ENCODE measurements at regions not wholly inside any gene's neighbourhood (a gene's known extent, or its start where the extent isn't known, plus 50 kb on each side); places are given as distances from the start of the nearest gene placed in this dataset.

GRCh38 chr2:39609917-39610316 lies 55.8 kb upstream of the TMEM178A start:
- H3K4me3 ChIP-seq (ENCODE audit: low read depth, low read length): no peak overlapping the region
- in situ Hi-C loops (cut with HindIII; ENCODE audit: low sequenced_read_pairs): no loop called here
- no peak for DNase-seq (ENCODE audit: low read depth, low spot score)
- no peak for TF ChIP-seq CTCF (IDR thresholded peaks at IDR 0.05; ENCODE audit: low read depth, low read length)

- DNase-seq (ENCODE audit: low read depth, low spot score): no peak
- no peak for TF ChIP-seq CTCF (IDR thresholded peaks at IDR 0.05; ENCODE audit: low read depth, low read length)
- no peak overlapping the region for H3K4me3 ChIP-seq (ENCODE audit: low read depth, low read length)
- in situ Hi-C loops (cut with HindIII; ENCODE audit: low sequenced_read_pairs): no loop called here
Observed at GRCh38 chr2:39615675-39616074, 50.0 kb upstream of the TMEM178A start.
